NT2/D1 (cell line): ENCODE measurements at regions not wholly inside any gene's neighbourhood (a gene's known extent, or its start where the extent isn't known, plus 50 kb on each side); places are given as distances from the start of the nearest gene placed in this dataset.
"Not testable (repeated sequence)": the region's sequence is repeated elsewhere in the genome, so short reads cannot be mapped to it uniquely, and the experiment has no call there.

Experiments
- DNase-seq: peaks from one replicate; pipeline ENCODE4 v3.0.0-alpha.2; 2011; ENCODE audit warnings: low read depth, low spot score
- H3K27me3 ChIP-seq: 2 replicates; pipeline ENCODE4 v1.6.0; 2011; ENCODE audit warnings: mild to moderate bottlenecking; ENCODE audit not compliant: insufficient read length, insufficient read depth
- H3K36me3 ChIP-seq: 2 replicates; pipeline ENCODE4 v1.6.1; 2011; ENCODE audit warnings: mild to moderate bottlenecking, low read length, mixed read lengths; ENCODE audit not compliant: insufficient read depth, insufficient read length
- H3K4me1 ChIP-seq: 2 replicates; pipeline ENCODE4 v1.5.1; 2011; ENCODE audit not compliant: insufficient read depth, insufficient read length
- H3K4me3 ChIP-seq: 2 replicates; pipeline ENCODE4 v1.5.1; 2011; ENCODE audit warnings: low read depth; ENCODE audit not compliant: insufficient read length
- H3K9ac ChIP-seq: 2 replicates; pipeline ENCODE4 v1.6.0; 2011; ENCODE audit warnings: low read depth; ENCODE audit not compliant: insufficient read length
- H3K9me3 ChIP-seq: 2 replicates; pipeline ENCODE4 v1.5.1; 2011; ENCODE audit warnings: mild to moderate bottlenecking, low read length; ENCODE audit not compliant: insufficient read depth
- SUZ12 ChIP-seq: IDR thresholded peaks from 2 replicates; pipeline ENCODE4 v1.6.1; 2011; ENCODE audit not compliant: insufficient read length, insufficient read depth; ENCODE audit errors: extremely low read depth
- YY1 ChIP-seq: IDR thresholded peaks from 2 replicates; pipeline ENCODE4 v1.6.1; 2011; ENCODE audit not compliant: insufficient read length, insufficient read depth
- ZNF274 ChIP-seq: IDR thresholded peaks from 2 replicates; pipeline ENCODE4 v1.6.1; 2011; ENCODE audit warnings: mild to moderate bottlenecking, low read depth, low read length

DNA sequence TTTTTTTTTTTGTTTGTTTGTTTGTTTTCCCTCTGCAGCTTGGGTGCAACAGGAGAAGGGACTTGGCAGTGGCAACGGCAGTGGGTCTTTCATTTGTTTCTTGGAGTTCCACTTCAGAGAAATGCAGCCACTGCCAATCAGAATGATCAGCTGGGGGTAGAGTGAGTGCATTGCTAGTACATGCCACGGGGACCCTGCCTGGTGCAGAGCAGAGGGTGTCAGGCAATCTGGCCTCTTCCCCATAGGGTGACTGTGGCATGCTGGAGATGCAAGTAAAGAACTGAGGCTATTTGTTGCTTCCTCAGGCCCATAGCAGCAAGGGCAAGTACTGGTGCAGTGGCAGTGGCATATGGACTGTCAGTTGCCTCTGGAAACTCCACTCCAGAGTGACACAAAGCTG is 1073.6 kb upstream of the EDIL3 start:
- Histone ChIP-seq H3K36me3 (no peaks in the 10 kb centered on the region), H3K4me3 (no peak overlapping the region), H3K9ac (no peak overlapping the region), H3K4me1 (no peaks in the 10 kb centered on the region), H3K9me3 (no peaks in the 10 kb centered on the region), H3K27me3 (no peaks in the 10 kb centered on the region)
- no peak for DNase-seq
- no peak for TF ChIP-seq SUZ12
- no peak for TF ChIP-seq YY1
- no peak for TF ChIP-seq ZNF274

DNA sequence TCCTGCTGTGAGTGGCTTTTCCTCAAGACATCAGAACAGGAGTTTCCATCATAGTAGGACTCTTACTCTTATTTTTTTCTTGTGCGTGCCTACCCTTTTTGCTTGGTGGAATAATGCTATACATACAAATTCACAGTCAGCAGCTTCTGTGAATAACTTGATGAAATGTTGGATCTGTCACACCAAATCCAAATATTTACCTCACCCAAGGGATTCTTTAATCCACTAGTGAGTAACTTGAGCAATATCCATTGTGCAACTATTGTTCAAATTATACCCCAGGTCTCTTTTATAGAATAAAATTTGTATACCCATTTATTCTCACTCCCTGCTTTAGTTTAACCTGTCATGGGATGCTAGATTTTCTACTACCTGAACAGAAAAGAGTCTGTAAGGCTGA is 1078.3 kb upstream of the EDIL3 start:
- no peaks in the 10 kb centered on the region for H3K4me1 ChIP-seq
- TF ChIP-seq YY1 (no peak), ZNF274 (no peak), SUZ12 (no peak)
- DNase-seq, result no peak
- no peak overlapping the region for H3K9ac ChIP-seq
- H3K4me3 ChIP-seq, result no peak overlapping the region
- H3K27me3 ChIP-seq, result no peaks in the 10 kb centered on the region
- H3K36me3 ChIP-seq, result no peaks in the 10 kb centered on the region
- no peaks in the 10 kb centered on the region for H3K9me3 ChIP-seq

DNA sequence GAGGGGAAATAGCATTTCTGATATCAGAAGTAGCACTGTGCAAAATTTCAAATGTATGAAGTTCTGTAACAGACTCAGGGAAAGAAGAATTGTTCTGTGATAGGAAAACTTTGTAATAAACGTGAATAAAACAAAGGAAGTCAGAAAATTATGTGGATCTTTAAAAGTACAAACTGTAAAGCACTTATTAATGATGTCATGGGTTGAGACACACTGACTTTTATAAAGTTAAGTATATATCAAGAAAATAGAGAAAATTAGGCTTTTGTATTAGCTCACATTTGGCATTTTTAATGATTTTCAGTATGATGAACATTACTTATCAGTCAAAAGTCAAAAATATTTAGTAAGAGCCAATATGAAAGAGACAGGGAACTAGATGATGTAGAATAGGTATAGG is 1081.7 kb upstream of the EDIL3 start:
- Histone ChIP-seq H3K4me1 (no peaks in the 10 kb centered on the region), H3K27me3 (no peaks in the 10 kb centered on the region), H3K36me3 (no peaks in the 10 kb centered on the region), H3K9me3 (peaks cover 5% of the 10 kb centered on the region; the same call in 1 of the 2 replicates), H3K9ac (no peak overlapping the region), H3K4me3 (no peak overlapping the region)
- DNase-seq, result no peak
- no peak for TF ChIP-seq SUZ12
- TF ChIP-seq ZNF274, result no peak
- no peak for TF ChIP-seq YY1

DNA sequence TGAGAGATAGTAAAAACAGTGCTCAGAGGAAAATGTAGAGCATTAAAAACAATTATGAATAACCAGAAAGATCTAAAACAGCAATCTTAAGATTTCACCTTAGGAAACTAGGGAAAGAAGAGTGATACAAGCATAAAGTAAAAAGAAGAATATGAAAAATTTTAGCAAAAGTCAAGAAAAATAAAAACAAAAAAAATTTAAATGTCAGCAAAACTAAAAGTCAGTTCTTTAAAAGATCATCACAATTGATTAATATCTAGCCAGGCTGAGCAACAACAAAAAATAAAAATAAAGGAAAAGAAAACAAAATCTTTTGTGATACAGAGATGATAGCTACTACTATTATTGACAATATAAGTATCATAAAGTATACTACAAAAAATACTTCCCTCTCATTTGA is 1088.1 kb upstream of the EDIL3 start:
- Histone ChIP-seq H3K9ac (no peak overlapping the region), H3K36me3 (no peaks in the 10 kb centered on the region), H3K9me3 (peaks cover 5% of the 10 kb centered on the region; the same call in 1 of the 2 replicates), H3K27me3 (no peaks in the 10 kb centered on the region), H3K4me1 (no peaks in the 10 kb centered on the region), H3K4me3 (no peak overlapping the region)
- no peak for DNase-seq
- TF ChIP-seq SUZ12 (no peak), YY1 (no peak), ZNF274 (no peak)

DNA sequence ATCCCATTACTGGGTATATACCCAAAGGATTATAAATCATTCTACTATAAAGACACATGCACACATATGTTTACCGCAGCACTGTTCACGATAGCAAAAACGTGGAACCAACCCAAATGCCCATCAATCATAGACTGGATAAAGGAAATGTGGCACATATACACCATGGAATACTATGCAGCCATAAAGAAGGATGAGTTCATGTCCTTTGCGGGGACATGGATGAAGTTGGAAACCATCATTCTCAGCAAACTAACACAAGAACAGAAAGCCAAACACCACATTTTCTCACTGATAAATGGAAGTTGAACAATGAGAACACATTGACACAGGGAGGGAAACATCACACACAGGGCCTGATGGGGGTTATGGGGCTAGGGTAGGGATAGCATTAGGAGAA is 1090.5 kb upstream of the EDIL3 start:
- H3K27me3 ChIP-seq, H3K9me3 ChIP-seq, H3K4me3 ChIP-seq, H3K9ac ChIP-seq, H3K4me1 ChIP-seq, DNase-seq, H3K36me3 ChIP-seq: not testable (repeated sequence)

DNA sequence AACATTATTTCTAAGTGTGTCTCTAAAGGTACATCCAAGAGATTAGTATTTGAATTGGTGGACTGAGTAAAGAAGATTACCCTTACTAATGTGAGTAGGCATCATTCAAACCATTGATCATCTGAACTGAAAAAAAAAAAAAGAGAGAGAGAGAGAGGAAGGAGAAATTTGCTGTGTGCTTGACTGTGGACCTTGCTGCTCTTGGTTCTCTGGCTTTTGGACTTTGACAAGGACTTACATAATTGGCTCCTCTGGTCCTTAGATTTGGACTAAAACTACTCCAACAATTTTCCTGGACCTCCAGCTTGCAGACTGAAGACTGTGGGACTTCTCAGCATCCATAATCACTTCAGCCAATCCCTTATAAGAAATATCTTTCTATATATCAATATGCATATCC is 1091.9 kb upstream of the EDIL3 start:
- TF ChIP-seq ZNF274 (no peak), SUZ12 (no peak), YY1 (no peak)
- DNase-seq, result no peak
- no peak overlapping the region for H3K4me3 ChIP-seq
- H3K9ac ChIP-seq, result no peak overlapping the region
- H3K9me3 ChIP-seq, result peaks cover 4% of the 10 kb centered on the region; the same call in 1 of the 2 replicates
- H3K4me1 ChIP-seq, result no peaks in the 10 kb centered on the region
- no peaks in the 10 kb centered on the region for H3K27me3 ChIP-seq
- H3K36me3 ChIP-seq, result no peaks in the 10 kb centered on the region

DNA sequence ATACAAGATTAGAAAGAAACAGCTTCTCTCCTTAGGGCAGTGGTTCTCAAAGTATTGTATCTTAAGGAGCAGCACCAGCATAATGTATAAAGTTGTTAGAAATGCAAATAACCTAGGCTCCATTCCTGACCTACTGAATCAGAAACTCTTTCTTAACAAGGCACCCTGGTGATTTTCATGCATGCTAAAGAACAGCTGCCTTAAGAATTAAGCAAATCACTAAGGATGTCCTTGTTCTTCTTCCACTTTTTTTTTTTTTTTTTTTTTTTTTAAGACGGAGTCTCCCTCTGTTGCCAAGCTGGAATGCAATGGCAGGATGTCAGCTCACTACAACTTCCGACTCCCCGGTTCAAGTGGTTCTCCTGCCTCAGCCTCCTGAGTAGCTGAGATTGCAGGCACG is 1095.2 kb upstream of the EDIL3 start:
- no peaks in the 10 kb centered on the region for H3K36me3 ChIP-seq
- no peaks in the 10 kb centered on the region for H3K4me1 ChIP-seq
- H3K9ac ChIP-seq, result no peak overlapping the region
- DNase-seq, result peak; percentile 16
- H3K4me3 ChIP-seq, result no peak overlapping the region
- H3K9me3 ChIP-seq, result peaks cover 22% of the 10 kb centered on the region
- TF ChIP-seq ZNF274, result no peak
- TF ChIP-seq YY1, result no peak
- TF ChIP-seq SUZ12, result no peak
- no peaks in the 10 kb centered on the region for H3K27me3 ChIP-seq
